ENCODE measurements at regions not wholly inside any gene's neighbourhood (a gene's known extent, or its start where the extent isn't known, plus 50 kb on each side); places are given as distances from the start of the nearest gene placed in this dataset.

DNA sequence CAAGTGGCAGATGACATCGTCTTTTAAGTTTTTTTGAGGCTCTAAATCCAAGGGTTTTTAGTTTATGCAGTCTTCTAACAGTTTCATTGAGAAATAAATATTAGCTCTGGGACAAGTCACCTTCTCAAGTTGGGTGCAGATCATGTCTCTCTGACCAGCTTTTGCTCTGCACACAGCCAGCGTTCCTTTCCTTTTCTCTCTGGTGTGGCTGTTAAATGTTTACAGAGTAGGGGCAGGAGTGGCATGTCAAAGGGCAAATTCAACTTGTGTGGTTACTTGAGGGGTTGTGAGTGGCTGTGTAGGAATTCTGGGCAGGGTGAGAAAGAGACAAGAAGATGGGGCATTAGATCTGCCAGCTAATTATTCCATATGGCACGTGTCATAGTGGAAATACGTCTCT, 187.5 kb upstream of the HMHB1 start:
- TF ChIP-seq, protein P1, sequence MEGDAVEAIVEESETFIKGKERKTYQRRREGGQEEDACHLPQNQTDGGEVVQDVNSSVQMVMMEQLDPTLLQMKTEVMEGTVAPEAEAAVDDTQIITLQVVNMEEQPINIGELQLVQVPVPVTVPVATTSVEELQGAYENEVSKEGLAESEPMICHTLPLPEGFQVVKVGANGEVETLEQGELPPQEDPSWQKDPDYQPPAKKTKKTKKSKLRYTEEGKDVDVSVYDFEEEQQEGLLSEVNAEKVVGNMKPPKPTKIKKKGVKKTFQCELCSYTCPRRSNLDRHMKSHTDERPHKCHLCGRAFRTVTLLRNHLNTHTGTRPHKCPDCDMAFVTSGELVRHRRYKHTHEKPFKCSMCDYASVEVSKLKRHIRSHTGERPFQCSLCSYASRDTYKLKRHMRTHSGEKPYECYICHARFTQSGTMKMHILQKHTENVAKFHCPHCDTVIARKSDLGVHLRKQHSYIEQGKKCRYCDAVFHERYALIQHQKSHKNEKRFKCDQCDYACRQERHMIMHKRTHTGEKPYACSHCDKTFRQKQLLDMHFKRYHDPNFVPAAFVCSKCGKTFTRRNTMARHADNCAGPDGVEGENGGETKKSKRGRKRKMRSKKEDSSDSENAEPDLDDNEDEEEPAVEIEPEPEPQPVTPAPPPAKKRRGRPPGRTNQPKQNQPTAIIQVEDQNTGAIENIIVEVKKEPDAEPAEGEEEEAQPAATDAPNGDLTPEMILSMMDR (IDR thresholded peaks at IDR 0.05), result no peak
- TF ChIP-seq POLR2AphosphoS5 (IDR thresholded peaks at IDR 0.05), result no peak
